ENCODE measurements at regions not wholly inside any gene's neighbourhood (a gene's known extent, or its start where the extent isn't known, plus 50 kb on each side); places are given as distances from the start of the nearest gene placed in this dataset.

DNA sequence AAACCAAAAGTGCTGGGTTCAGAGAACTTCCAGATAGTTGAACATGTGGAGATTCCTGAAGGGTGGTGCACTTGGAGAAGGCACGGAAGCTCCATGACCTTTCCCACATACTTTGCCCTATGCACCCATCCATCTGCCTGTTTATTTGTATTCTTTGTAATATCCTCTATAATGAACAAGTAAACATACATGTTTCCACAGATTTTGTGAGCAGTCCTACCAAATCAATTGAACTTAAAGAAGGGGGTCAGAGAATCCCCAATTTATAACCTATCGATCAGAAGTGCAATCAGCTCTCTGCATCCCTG, 121.4 kb downstream of the ADSS2 start:
- TF ChIP-seq, protein P1, sequence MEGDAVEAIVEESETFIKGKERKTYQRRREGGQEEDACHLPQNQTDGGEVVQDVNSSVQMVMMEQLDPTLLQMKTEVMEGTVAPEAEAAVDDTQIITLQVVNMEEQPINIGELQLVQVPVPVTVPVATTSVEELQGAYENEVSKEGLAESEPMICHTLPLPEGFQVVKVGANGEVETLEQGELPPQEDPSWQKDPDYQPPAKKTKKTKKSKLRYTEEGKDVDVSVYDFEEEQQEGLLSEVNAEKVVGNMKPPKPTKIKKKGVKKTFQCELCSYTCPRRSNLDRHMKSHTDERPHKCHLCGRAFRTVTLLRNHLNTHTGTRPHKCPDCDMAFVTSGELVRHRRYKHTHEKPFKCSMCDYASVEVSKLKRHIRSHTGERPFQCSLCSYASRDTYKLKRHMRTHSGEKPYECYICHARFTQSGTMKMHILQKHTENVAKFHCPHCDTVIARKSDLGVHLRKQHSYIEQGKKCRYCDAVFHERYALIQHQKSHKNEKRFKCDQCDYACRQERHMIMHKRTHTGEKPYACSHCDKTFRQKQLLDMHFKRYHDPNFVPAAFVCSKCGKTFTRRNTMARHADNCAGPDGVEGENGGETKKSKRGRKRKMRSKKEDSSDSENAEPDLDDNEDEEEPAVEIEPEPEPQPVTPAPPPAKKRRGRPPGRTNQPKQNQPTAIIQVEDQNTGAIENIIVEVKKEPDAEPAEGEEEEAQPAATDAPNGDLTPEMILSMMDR (IDR thresholded peaks at IDR 0.05; ENCODE audit: low read length), result no peak
- no peak for TF ChIP-seq EZH2 (IDR thresholded peaks at IDR 0.05; ENCODE audit: borderline replicate concordance, low read length)
